HG03135 (cell line): ENCODE measurements at regions not wholly inside any gene's neighbourhood (a gene's known extent, or its start where the extent isn't known, plus 50 kb on each side); places are given as distances from the start of the nearest gene placed in this dataset.
"Not testable (repeated sequence)": the region's sequence is repeated elsewhere in the genome, so short reads cannot be mapped to it uniquely, and the experiment has no call there.

ENCODE experiments used
- ATAC-seq: cut with Tn5 transposase; IDR thresholded peaks from one replicate; pipeline ENCODE4 v1.9.1; 2021; ENCODE audit warnings: mild to moderate bottlenecking, moderate library complexity; ENCODE audit not compliant: unreplicated experiment

- ATAC-seq: no peak
These were observed 69.5 kb upstream of the PSME4 start for GRCh38 chr2:54040250-54040649.

DNA sequence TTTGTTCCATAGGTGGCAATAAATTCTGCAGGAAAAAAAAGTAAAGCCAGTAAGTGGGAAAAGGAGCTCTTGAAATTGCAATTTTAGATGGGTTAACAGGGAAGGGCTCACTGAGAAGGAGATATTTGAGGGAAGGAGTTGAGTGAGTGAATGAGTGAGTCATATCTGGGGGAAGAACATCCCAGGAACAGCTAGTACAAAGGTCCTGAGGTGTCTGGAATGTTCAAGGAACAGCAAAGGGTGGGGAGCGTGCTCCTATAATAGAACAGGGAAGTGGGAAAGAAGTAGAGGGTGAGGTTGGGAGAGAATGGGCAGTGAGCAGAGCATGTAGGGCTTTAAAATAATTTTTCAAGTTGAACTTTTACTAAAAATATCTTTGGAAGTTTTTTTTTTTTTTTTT is 68.0 kb upstream of the PSME4 start:
- ATAC-seq: no peak

- not testable (repeated sequence) for ATAC-seq
These were observed 60.5 kb upstream of the PSME4 start for GRCh38 chr2:54031288-54031687.

DNA sequence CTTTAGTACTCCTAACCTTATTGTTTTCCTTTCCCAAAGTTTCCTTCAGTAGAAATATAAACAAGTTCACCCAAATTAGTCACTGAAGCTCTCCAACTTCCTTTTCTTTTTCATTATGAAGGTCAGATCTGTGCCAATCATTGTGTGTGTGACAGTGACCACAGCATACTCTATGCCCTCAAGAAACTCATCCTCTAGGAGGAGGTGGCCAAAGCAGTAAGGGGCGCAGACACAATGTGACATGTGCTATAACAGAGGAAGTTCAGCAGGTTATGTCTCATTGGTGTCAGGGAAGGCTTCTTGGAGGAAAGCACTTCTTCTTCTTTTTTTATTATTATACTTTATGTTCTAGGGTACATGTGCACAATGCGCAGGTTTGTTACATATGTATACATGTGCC is 60.0 kb upstream of the PSME4 start:
- ATAC-seq: no peak

- ATAC-seq: no peak
These were observed 59.6 kb upstream of the PSME4 start for GRCh38 chr2:54030396-54030741.

GRCh38 chr2:54029721-54030395 is 59.1 kb upstream of the PSME4 start:
- ATAC-seq: no peak

DNA sequence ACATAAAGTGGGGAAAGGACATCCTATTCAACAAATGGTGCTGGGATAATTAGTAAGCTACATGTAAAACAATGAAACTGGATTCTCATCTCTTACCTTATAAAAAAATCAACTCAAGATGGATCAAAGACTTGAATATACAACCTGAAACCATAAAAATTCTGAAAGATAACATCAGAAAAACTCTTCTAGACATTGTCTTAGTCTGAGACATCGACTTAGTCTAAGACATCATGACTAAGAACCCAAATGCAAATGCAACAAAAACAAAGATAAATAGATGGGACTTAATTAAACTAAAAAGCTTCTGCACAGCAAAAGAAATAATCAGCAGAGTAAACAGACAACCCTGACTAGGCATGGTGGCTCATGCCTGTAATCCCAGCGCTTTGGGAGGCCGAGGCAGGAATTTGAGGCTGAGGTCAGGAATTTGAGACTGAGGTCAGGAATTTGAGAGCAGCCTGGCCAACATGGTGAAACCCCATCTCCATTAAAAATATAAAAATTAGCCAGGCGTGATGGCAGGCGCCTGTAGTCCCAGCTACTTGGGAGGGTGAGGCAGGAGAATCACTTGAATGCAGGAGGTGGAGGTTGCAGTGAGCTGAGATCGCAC is 54.8 kb upstream of the PSME4 start:
- ATAC-seq: not testable (repeated sequence)

DNA sequence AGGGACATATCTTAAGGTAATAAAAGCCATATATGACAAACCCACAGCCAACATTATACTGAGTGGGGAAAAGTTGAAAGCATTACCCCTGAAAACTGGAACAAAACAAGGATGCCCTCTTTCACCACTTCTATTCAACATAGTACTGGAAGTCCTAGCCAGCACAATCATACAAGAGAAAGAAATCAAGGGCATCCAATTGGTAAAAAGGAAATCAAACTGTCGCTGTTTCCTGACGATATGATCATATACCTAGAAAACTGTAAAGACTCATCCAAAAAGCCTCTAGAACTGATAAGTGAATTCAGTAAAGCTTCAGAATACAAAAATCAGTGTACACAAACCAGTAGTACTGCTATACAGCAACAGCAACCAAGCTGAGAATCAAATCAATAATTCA is 53.8 kb upstream of the PSME4 start:
- ATAC-seq: no peak

DNA sequence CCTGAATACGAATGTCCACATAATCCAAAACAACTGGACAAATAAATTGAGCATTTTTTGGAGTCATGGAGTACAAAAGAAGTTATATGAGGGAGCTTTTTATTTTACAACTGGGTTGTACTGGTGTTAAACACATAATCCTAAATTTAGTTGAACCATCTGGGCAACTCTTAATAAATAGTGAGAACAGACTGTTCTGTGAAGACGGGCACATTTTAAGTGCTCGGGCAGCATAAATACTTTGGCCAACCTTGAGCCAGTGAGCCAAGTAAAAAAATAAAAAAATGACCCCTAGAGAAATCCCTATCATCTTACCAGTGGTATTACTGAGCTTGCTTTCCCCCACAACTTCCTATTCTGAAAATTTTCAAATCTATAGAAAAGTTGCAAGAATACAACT is 50.9 kb upstream of the PSME4 start:
- ATAC-seq: no peak

DNA sequence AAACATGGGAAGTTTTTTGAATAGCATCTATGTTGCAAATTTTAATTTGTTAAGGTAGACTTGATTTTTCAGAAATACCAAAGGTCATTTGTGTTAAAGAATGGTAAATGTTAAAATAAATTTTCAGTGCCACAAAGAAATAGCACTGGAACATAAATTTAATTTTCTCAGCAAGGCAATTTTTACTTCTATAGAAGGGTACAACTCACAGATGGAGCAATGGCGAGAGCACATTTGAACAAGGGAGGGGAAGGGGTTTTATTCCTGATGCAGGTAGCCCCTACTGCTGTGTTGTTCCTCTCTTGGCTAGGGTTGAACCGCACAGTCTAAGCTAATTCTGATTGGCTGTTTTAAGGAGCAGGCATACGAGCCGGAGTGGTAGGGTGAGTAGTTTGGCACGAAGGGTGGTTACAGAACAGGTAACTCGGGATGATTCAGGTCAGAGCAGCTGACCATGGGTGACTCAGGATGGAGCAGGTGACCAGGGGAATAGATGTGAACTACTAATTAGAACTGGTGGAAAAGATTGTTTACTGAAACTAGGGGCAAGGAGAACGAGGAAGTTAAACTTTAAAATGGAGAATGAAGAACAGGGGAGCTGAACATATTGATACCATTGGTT is 50.1 kb upstream of the PSME4 start:
- ATAC-seq: no peak
